Fibroblast of lung (primary cell): ENCODE measurements at regions not wholly inside any gene's neighbourhood (a gene's known extent, or its start where the extent isn't known, plus 50 kb on each side); places are given as distances from the start of the nearest gene placed in this dataset.

Experiments used
- DNase-seq, 2 donors: peaks; one replicate each; pipeline versions ENCODE4 v3.0.0 to v3.0.0-alpha.2; 2010; ENCODE audit warnings: low read depth in 2 of 2
- H2AFZ ChIP-seq: 2 replicates; pipeline ENCODE4 v1.5.1; 2012; ENCODE audit warnings: low read length, control low read depth, inconsistent platforms
- H3K27ac ChIP-seq: 2 replicates; pipeline ENCODE4 v1.5.1; 2011; ENCODE audit warnings: low read length, control low read depth; ENCODE audit not compliant: insufficient read depth
- H3K27me3 ChIP-seq: 2 replicates; pipeline ENCODE4 v1.5.1; 2011; ENCODE audit warnings: mild to moderate bottlenecking, low read length; ENCODE audit not compliant: control insufficient read depth, insufficient read depth
- H3K36me3 ChIP-seq: 2 replicates; pipeline ENCODE4 v1.5.1; 2011; ENCODE audit warnings: low read length; ENCODE audit not compliant: control insufficient read depth, insufficient read depth
- H3K4me1 ChIP-seq: 2 replicates; pipeline ENCODE4 v1.5.1; 2011; ENCODE audit warnings: low read length; ENCODE audit not compliant: control insufficient read depth, insufficient read depth; ENCODE audit errors: extremely low read depth
- H3K4me2 ChIP-seq: 2 replicates; pipeline ENCODE4 v1.5.1; 2011; ENCODE audit warnings: low read length, control low read depth; ENCODE audit not compliant: insufficient read depth; ENCODE audit errors: extremely low read depth
- H3K4me3 ChIP-seq, 4 experiments: fragments of 200-600 bp in 1 of 4; sonication (generic) in 1 of 4; replicated peaks in 1 of 4; 2 replicates each; pipeline ENCODE4 v1.5.1; 2011 to 2016; ENCODE audit warnings: low read length in 4 of 4, low read depth in 3 of 4, mild to moderate bottlenecking in 3 of 4, control low read depth in 2 of 4, inconsistent platforms in 1 of 4, mixed read lengths in 1 of 4; ENCODE audit not compliant: insufficient read depth in 1 of 4; ENCODE audit errors: control extremely low read depth in 1 of 4
- H3K79me2 ChIP-seq: 2 replicates; pipeline ENCODE4 v1.5.1; 2012; ENCODE audit warnings: mild to moderate bottlenecking, low read length, inconsistent platforms; ENCODE audit not compliant: control insufficient read depth, insufficient read depth
- H3K9ac ChIP-seq: 2 replicates; pipeline ENCODE4 v1.5.1; 2011; ENCODE audit warnings: mild to moderate bottlenecking, low read length, control low read depth; ENCODE audit not compliant: insufficient read depth
- H3K9me3 ChIP-seq: 2 replicates; pipeline ENCODE4 v1.5.1; 2012; ENCODE audit warnings: low read depth, low read length; ENCODE audit not compliant: control insufficient read depth, insufficient read depth
- H4K20me1 ChIP-seq: 2 replicates; pipeline ENCODE4 v1.5.1; 2011; ENCODE audit warnings: low read length; ENCODE audit not compliant: control insufficient read depth, insufficient read depth; ENCODE audit errors: extremely low read depth
- EZH2 ChIP-seq: IDR thresholded peaks from 2 replicates; pipeline ENCODE4 v1.5.1; 2012; ENCODE audit warnings: low read length, control low read depth, mild to moderate bottlenecking; ENCODE audit errors: missing control alignments
- TF ChIP-seq, protein P1 (sequence below), 2 donors: IDR thresholded peaks in 1 of 2; conservative IDR thresholded peaks in 1 of 2; 1 replicate in 1 of 2; 2 replicates in 1 of 2; pipeline ENCODE4 v1.5.1; 2011 to 2012; ENCODE audit warnings: low read length in 2 of 2, control low read depth in 1 of 2, inconsistent platforms in 1 of 2, low read depth in 1 of 2, mild to moderate bottlenecking in 1 of 2

- Histone ChIP-seq H3K4me3 (no peak overlapping the region), H3K4me1 (no peaks in the 10 kb centered on the region), H3K27me3 (peaks cover 2% of the 10 kb centered on the region), H3K36me3 (no peaks in the 10 kb centered on the region), H3K4me2 (no peak overlapping the region), H2AFZ (no peak overlapping the region), H3K27ac (no peak overlapping the region), H3K9me3 (no peaks in the 10 kb centered on the region), H4K20me1 (no peaks in the 10 kb centered on the region), H3K9ac (no peak overlapping the region), H3K79me2 (no peaks in the 10 kb centered on the region)
- TF ChIP-seq, protein P1, sequence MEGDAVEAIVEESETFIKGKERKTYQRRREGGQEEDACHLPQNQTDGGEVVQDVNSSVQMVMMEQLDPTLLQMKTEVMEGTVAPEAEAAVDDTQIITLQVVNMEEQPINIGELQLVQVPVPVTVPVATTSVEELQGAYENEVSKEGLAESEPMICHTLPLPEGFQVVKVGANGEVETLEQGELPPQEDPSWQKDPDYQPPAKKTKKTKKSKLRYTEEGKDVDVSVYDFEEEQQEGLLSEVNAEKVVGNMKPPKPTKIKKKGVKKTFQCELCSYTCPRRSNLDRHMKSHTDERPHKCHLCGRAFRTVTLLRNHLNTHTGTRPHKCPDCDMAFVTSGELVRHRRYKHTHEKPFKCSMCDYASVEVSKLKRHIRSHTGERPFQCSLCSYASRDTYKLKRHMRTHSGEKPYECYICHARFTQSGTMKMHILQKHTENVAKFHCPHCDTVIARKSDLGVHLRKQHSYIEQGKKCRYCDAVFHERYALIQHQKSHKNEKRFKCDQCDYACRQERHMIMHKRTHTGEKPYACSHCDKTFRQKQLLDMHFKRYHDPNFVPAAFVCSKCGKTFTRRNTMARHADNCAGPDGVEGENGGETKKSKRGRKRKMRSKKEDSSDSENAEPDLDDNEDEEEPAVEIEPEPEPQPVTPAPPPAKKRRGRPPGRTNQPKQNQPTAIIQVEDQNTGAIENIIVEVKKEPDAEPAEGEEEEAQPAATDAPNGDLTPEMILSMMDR (conservative IDR thresholded peaks at IDR 0.05 in 1 of 2, IDR thresholded peaks at IDR 0.05 in 1 of 2; ENCODE audit: low read depth in 1 of 2, low read length in 2 of 2): no peak
- no peak for TF ChIP-seq EZH2
- peak in 1 of 2 donors; percentile 9 for DNase-seq
These were observed 139.4 kb downstream of the CCDC71L start for GRCh38 chr7:106521541-106521940.

DNA sequence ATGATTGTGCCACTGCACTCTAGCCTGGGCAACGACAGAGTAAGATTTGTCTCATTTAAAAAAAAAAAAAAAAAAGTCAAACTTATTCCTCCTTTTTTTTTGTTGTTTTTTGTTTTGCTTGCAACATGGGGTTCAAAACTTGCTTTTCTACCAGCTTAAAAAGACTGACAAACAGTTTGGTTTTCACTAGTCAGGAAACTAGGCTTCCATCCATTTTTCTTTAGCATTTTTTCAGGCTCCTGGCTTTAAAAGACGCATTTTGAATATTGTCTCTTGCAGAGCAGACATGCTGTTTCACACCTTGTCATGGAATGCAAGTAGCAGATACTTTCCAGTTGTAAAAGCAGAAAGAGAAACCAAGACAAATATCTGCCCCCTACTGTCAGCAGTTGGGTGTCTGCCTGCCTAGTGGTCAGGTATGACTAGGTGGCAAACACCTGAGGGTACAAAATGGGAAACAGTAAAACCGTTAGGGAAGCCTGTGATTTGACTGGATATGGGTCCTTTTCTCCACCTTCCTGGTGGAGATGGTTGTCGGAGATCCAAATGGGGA is 139.9 kb downstream of the CCDC71L start:
- Histone ChIP-seq H2AFZ (no peak overlapping the region), H3K27me3 (peaks cover 2% of the 10 kb centered on the region), H3K79me2 (no peaks in the 10 kb centered on the region), H3K4me2 (no peak overlapping the region), H3K9me3 (no peaks in the 10 kb centered on the region), H3K4me3 (no peak overlapping the region), H3K27ac (no peak overlapping the region), H4K20me1 (no peaks in the 10 kb centered on the region), H3K9ac (no peak overlapping the region), H3K36me3 (no peaks in the 10 kb centered on the region), H3K4me1 (no peaks in the 10 kb centered on the region)
- TF ChIP-seq EZH2: no peak
- TF ChIP-seq, protein P1 (conservative IDR thresholded peaks at IDR 0.05 in 1 of 2, IDR thresholded peaks at IDR 0.05 in 1 of 2; ENCODE audit: low read depth in 1 of 2, low read length in 2 of 2): no peak
- DNase-seq: no peak

DNA sequence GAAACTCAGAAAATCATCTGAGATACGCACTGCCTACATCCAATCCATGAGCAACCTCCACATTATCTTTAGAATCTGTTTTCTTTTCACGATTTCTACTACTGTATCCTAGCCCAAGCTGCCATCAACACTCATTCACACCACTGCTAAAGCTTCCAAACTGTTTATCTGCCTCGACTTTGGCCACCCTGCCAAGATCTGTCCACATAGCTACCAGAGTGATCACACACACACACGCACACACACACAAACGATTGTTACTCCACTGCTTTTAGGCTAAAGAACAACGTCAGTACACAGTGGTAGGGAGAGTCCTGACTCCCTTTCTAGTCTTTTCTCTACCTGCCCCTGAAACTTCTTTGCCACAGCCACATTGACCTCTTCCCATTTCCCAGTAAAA is 142.0 kb downstream of the CCDC71L start:
- no peak overlapping the region for H3K4me2 ChIP-seq
- DNase-seq: no peak
- H3K27ac ChIP-seq: no peak overlapping the region
- no peak overlapping the region for H3K9ac ChIP-seq
- no peaks in the 10 kb centered on the region for H3K79me2 ChIP-seq
- H3K27me3 ChIP-seq: peaks cover 2% of the 10 kb centered on the region
- no peak overlapping the region for H2AFZ ChIP-seq
- H3K36me3 ChIP-seq: no peaks in the 10 kb centered on the region
- TF ChIP-seq, protein P1 (conservative IDR thresholded peaks at IDR 0.05 in 1 of 2, IDR thresholded peaks at IDR 0.05 in 1 of 2; ENCODE audit: low read depth in 1 of 2, low read length in 2 of 2): no peak
- TF ChIP-seq EZH2: no peak
- no peaks in the 10 kb centered on the region for H3K4me1 ChIP-seq
- H4K20me1 ChIP-seq: no peaks in the 10 kb centered on the region
- H3K9me3 ChIP-seq: no peaks in the 10 kb centered on the region
- H3K4me3 ChIP-seq: no peak overlapping the region
